ENCODE measurements at regions not wholly inside any gene's neighbourhood (a gene's known extent, or its start where the extent isn't known, plus 50 kb on each side); places are given as distances from the start of the nearest gene placed in this dataset.
"Not testable (repeated sequence)": the region's sequence is repeated elsewhere in the genome, so short reads cannot be mapped to it uniquely, and the experiment has no call there.

GRCh38 chr3:62926494-62926893, 51.3 kb upstream of the CADPS start:
- no peak for FAIRE-seq
- DNase-seq (ENCODE audit: low spot score): no peak

- DNase-seq (ENCODE audit: low spot score) (no peak), FAIRE-seq (no peak)
Observed at GRCh38 chr3:62928256-62928655, 53.0 kb upstream of the CADPS start.

- FAIRE-seq (no peak), DNase-seq (ENCODE audit: low spot score) (no peak)
Observed at GRCh38 chr3:62929771-62930170, 54.6 kb upstream of the CADPS start.

GRCh38 chr3:62935793-62936192, 60.6 kb upstream of the CADPS start:
- DNase-seq (ENCODE audit: low spot score) (no peak), FAIRE-seq (no peak)

GRCh38 chr3:62936626-62937254, 61.5 kb upstream of the CADPS start:
- DNase-seq (ENCODE audit: low spot score) (no peak), FAIRE-seq (no peak)

- FAIRE-seq (no peak), DNase-seq (ENCODE audit: low spot score) (no peak)
Observed at GRCh38 chr3:62938583-62938982, 63.4 kb upstream of the CADPS start.

GRCh38 chr3:62939707-62940106, 64.5 kb upstream of the CADPS start:
- DNase-seq (ENCODE audit: low spot score) (no peak), FAIRE-seq (no peak)

GRCh38 chr3:62940771-62941563, 65.8 kb upstream of the CADPS start:
- DNase-seq (ENCODE audit: low spot score): peak; percentile 41
- FAIRE-seq: no peak

GRCh38 chr3:62942227-62942626, 67.0 kb upstream of the CADPS start:
- FAIRE-seq: no peak
- DNase-seq (ENCODE audit: low spot score): no peak

- FAIRE-seq: no peak
- no peak for DNase-seq (ENCODE audit: low spot score)
Observed at GRCh38 chr3:62942764-62943163, 67.5 kb upstream of the CADPS start.

- DNase-seq (ENCODE audit: low spot score): no peak
- no peak for FAIRE-seq
Observed at GRCh38 chr3:62948921-62949320, 73.7 kb upstream of the CADPS start.

- FAIRE-seq: no peak
Observed at GRCh38 chr3:62950210-62950609, 75.0 kb upstream of the CADPS start.

GRCh38 chr3:62951037-62951613, 75.9 kb upstream of the CADPS start:
- FAIRE-seq (no peak), DNase-seq (ENCODE audit: low spot score) (no peak)

More at GRCh38 chr3:62950210-62950609, 75.0 kb upstream of the CADPS start:
- no peak for DNase-seq (ENCODE audit: low spot score)

- not testable (repeated sequence) for FAIRE-seq; DNase-seq (ENCODE audit: low spot score)
Observed at GRCh38 chr3:62951880-62952279, 76.7 kb upstream of the CADPS start.

- DNase-seq (ENCODE audit: low spot score) (no peak), FAIRE-seq (no peak)
Observed at GRCh38 chr3:62954580-62954979, 79.4 kb upstream of the CADPS start.

GRCh38 chr3:62955126-62955525, 79.9 kb upstream of the CADPS start:
- FAIRE-seq: no peak
- DNase-seq (ENCODE audit: low spot score): no peak

- FAIRE-seq (no peak), DNase-seq (ENCODE audit: low spot score) (no peak)
Observed at GRCh38 chr3:62956411-62956810, 81.2 kb upstream of the CADPS start.

GRCh38 chr3:62961874-62962556, 86.8 kb upstream of the CADPS start:
- DNase-seq (ENCODE audit: low spot score): no peak
- no peak for FAIRE-seq

GRCh38 chr3:62962714-62963113, 87.5 kb upstream of the CADPS start:
- DNase-seq (ENCODE audit: low spot score): no peak
- no peak for FAIRE-seq

GRCh38 chr3:62965311-62965710, 90.1 kb upstream of the CADPS start:
- DNase-seq (ENCODE audit: low spot score): peak; percentile 53
- no peak for FAIRE-seq

GRCh38 chr3:62968128-62968527, 92.9 kb upstream of the CADPS start:
- FAIRE-seq (no peak), DNase-seq (ENCODE audit: low spot score) (peak; percentile 17)

- DNase-seq (ENCODE audit: low spot score) (no peak), FAIRE-seq (no peak)
Observed at GRCh38 chr3:62970648-62971047, 95.4 kb upstream of the CADPS start.
